K562 (cell line): ENCODE measurements at regions not wholly inside any gene's neighbourhood (a gene's known extent, or its start where the extent isn't known, plus 50 kb on each side); places are given as distances from the start of the nearest gene placed in this dataset.

Source experiments
- CEBPZ ChIP-seq: fragments of 150-350 bp; IDR thresholded peaks from 2 replicates; pipeline ENCODE4 v1.6.1; 2014; ENCODE audit warnings: low read depth, mild to moderate bottlenecking, low read length, borderline replicate concordance
- FIP1L1 ChIP-seq: fragments of 200-400 bp; formaldehyde crosslinking; IDR thresholded peaks from 2 replicates; pipeline ENCODE4 v1.6.1; 2018; ENCODE audit warnings: mild to moderate bottlenecking, low read depth, low read length; ENCODE audit not compliant: poor library complexity, severe bottlenecking
- FOXJ3 ChIP-seq: sonication (generic); formaldehyde crosslinking; IDR thresholded peaks from 2 replicates; pipeline ENCODE4 v1.4.0; 2020; ENCODE audit warnings: mild to moderate bottlenecking, missing genetic modification reagents
- HBP1 ChIP-seq: fragments of 450-650 bp; formaldehyde crosslinking; IDR thresholded peaks from 2 replicates; pipeline ENCODE4 v1.4.0; 2022; ENCODE audit warnings: missing genetic modification characterization
- MEF2A ChIP-seq: IDR thresholded peaks from 2 replicates; pipeline ENCODE4 v1.6.1; 2011; ENCODE audit warnings: low read depth, mild to moderate bottlenecking, low read length, moderate library complexity; ENCODE audit not compliant: control insufficient read depth
- NR1H2 ChIP-seq: sonication (generic); formaldehyde crosslinking; IDR thresholded peaks from 2 replicates; pipeline ENCODE4 v1.4.0; 2020; ENCODE audit warnings: mild to moderate bottlenecking, missing genetic modification reagents
- SNIP1 ChIP-seq: fragments of 450-650 bp; IDR thresholded peaks from 2 replicates; pipeline ENCODE4 v1.7.1; 2017; ENCODE audit warnings: low read depth, mild to moderate bottlenecking
- STAT5B ChIP-seq: fragments of 250-450 bp; sonication (Bioruptor Pico); IDR thresholded peaks from 2 replicates; pipeline ENCODE4 v1.8.0; 2021; ENCODE audit warnings: mild to moderate bottlenecking, inconsistent platforms
- ZBTB12 ChIP-seq: fragments of 250-450 bp; sonication (Bioruptor Pico); IDR thresholded peaks from 2 replicates; pipeline ENCODE4 v1.4.0; 2020
- ZSCAN29 ChIP-seq: fragments of 450-650 bp; IDR thresholded peaks from 2 replicates; pipeline ENCODE4 v1.6.1; 2017

- TF ChIP-seq FOXJ3, result no peak
- no peak for TF ChIP-seq NR1H2 (CRISPR knock-in tag)
- TF ChIP-seq HBP1 (CRISPR knock-in tag), result no peak
- no peak for TF ChIP-seq ZBTB12
- no peak for TF ChIP-seq ZSCAN29
- no peak for TF ChIP-seq STAT5B (CRISPR knock-in tag)
- TF ChIP-seq CEBPZ, result no peak
- no peak for TF ChIP-seq MEF2A
- no peak for TF ChIP-seq SNIP1
- TF ChIP-seq FIP1L1, result no peak
Measured at GRCh38 chr7:81158189-81158588, 239.3 kb upstream of the SEMA3C start (continued).
